K562 (cell line): ENCODE measurements at regions not wholly inside any gene's neighbourhood (a gene's known extent, or its start where the extent isn't known, plus 50 kb on each side); places are given as distances from the start of the nearest gene placed in this dataset.

Experiments used
- CTCF ChIP-seq, 3 experiments: IDR thresholded peaks in 2 of 3; conservative IDR thresholded peaks in 1 of 3; 2 replicates each; pipeline ENCODE4 v1.5.1; 2011 to 2012; ENCODE audit warnings: low read length in 3 of 3, mild to moderate bottlenecking in 3 of 3, control low read depth in 2 of 3, improper control_type of control experiment in 1 of 3, inconsistent platforms in 1 of 3, low read depth in 1 of 3, mixed read lengths in 1 of 3, moderate library complexity in 1 of 3; ENCODE audit not compliant: insufficient read depth in 2 of 3
- ESRRA ChIP-seq: fragments of 450-650 bp; IDR thresholded peaks from 2 replicates; pipeline ENCODE4 v1.6.1; 2014; ENCODE audit warnings: low read depth, mild to moderate bottlenecking, moderate library complexity, borderline replicate concordance
- MXD1 ChIP-seq: fragments of 250-450 bp; sonication (Bioruptor Pico); IDR thresholded peaks from 2 replicates; pipeline ENCODE4 v1.8.0; 2021; ENCODE audit warnings: borderline replicate concordance, mild to moderate bottlenecking, moderate library complexity; ENCODE audit not compliant: poor library complexity, severe bottlenecking
- SMAD1 ChIP-seq: fragments of 150-350 bp; IDR thresholded peaks from 2 replicates; pipeline ENCODE4 v1.6.1; 2014; ENCODE audit warnings: low read length, low read depth; ENCODE audit not compliant: partially characterized antibody
- ZBTB1 ChIP-seq: sonication (generic); formaldehyde crosslinking; IDR thresholded peaks from 2 replicates; pipeline ENCODE4 v1.8.1; 2023; ENCODE audit warnings: missing genetic modification reagents, low read depth, mild to moderate bottlenecking, borderline replicate concordance
- ZC3H4 ChIP-seq: sonication (generic); formaldehyde crosslinking; IDR thresholded peaks from 2 replicates; pipeline ENCODE4 v1.9.0; 2021; ENCODE audit warnings: missing genetic modification reagents, borderline replicate concordance
- ZNF639 ChIP-seq, 2 experiments: fragments of 200-800 bp in 1 of 2; sonication (Bioruptor generic) in 1 of 2; sonication (generic) in 1 of 2; formaldehyde crosslinking in 1 of 2; IDR thresholded peaks in 1 of 2; conservative IDR thresholded peaks in 1 of 2; 2 replicates each; pipeline versions ENCODE4 v1.5.0 to v1.6.1; 2016 to 2020; ENCODE audit warnings: missing compliant biosample characterization in 1 of 2, missing genetic modification characterization in 1 of 2, missing genetic modification reagents in 1 of 2

- TF ChIP-seq ZNF639 (CRISPR knock-in tag; conservative IDR thresholded peaks at IDR 0.05 in 1 of 2, IDR thresholded peaks at IDR 0.05 in 1 of 2): no peak
- TF ChIP-seq SMAD1: no peak
- TF ChIP-seq ZC3H4 (CRISPR knock-in tag): no peak
- TF ChIP-seq ZBTB1: no peak
- TF ChIP-seq ESRRA: no peak
- no peak for TF ChIP-seq MXD1 (CRISPR knock-in tag)
- TF ChIP-seq CTCF (IDR thresholded peaks at IDR 0.05 in 2 of 3, conservative IDR thresholded peaks at IDR 0.05 in 1 of 3; ENCODE audit: insufficient read depth in 2 of 3, low read depth in 1 of 3, low read length in 3 of 3): no peak
These were observed 172.7 kb upstream of the NR5A2 start for GRCh38 chr1:199854686-199855321.
